ENCODE measurements at regions not wholly inside any gene's neighbourhood (a gene's known extent, or its start where the extent isn't known, plus 50 kb on each side); places are given as distances from the start of the nearest gene placed in this dataset.
"Not testable (repeated sequence)": the region's sequence is repeated elsewhere in the genome, so short reads cannot be mapped to it uniquely, and the experiment has no call there.

GRCh38 chr12:28046600-28046999 lies 74.1 kb upstream of the PTHLH start:
- not testable (repeated sequence) for TF ChIP-seq CTCF, POLR2A (IDR thresholded peaks at IDR 0.05)

Data from testis (tissue), 2 donors.